NCI-H82 treated with DMSO at 0.1 percent for 48 hours (cell line): ENCODE measurements at regions not wholly inside any gene's neighbourhood (a gene's known extent, or its start where the extent isn't known, plus 50 kb on each side); places are given as distances from the start of the nearest gene placed in this dataset.
"Not testable (repeated sequence)": the region's sequence is repeated elsewhere in the genome, so short reads cannot be mapped to it uniquely, and the experiment has no call there.

Source experiments
- DNase-seq: peaks from one replicate; lab custom pipeline; 2025; ENCODE audit not compliant: unreplicated experiment; lab: John Stamatoyannopoulos, UW

DNA sequence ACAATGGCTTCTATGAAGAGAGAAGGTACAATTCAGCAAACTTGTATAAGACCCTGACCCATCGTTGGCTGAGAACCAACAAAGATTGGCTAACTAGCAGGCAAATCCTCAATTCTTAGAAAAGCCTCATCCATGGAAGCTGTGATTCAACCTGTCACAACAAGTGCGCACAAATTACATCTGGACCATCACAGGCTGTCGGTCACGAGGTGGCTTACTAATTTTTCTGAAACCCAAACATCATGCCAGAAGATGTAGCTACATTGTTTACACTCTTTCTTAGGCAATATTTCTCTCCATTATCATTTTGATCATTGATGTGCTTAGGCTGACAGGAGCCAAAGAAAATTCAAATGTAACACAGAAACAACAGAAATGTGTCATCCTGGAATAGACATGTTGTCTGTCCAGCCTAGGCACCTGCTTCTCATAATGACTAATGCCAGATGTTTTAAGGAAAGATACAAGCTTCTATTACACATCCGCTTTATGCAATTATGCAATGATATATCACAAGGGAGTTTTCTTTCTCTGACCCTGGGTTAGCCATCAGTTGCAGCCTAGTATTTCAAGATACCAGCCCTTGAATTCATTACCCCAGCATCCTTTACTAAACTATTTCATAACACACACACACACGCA, 92.9 kb upstream of the DIO2 start:
- no peak for DNase-seq

DNA sequence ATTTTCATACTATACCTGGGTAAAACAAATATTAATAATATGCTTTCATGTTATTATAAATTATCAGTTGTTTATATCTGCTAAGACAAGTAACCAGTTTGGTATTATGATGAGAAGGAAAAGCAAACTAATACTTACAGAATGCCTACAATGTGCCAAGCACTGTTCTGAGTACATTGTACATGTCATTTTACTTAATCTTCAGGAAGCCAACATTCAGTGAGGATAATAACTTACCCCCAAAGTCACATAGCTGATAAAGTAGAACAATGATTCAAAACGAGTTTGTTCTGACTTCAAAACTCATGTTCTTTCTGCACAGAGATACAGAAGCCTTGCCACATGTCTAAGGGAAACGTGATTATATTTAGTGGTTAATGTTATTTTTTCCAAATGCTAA, 89.0 kb upstream of the DIO2 start:
- no peak for DNase-seq

DNA sequence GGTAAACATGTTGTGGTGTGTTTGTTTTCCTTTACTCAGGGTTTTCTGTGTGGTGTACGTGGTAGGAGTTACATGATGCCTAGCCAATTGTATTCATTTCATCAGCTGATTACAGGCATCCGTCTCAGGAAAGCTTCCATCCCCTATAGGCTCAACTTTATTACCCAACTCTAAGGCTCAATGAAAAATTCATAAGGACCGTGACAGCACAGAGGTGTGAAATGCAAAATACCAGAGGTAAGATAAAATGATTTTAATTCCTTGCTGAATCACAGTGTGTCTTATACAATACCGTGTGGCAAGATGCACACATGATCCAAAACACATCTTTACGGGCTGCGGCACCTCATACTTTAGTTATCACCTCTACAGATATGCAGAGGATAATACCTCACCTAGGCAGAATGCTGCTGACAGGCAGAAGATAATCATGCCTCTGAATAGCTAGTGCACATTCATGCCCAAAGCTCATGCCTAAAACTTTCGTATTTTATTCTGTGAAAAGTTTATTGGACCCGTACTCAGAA, 87.2 kb upstream of the DIO2 start:
- no peak for DNase-seq

DNA sequence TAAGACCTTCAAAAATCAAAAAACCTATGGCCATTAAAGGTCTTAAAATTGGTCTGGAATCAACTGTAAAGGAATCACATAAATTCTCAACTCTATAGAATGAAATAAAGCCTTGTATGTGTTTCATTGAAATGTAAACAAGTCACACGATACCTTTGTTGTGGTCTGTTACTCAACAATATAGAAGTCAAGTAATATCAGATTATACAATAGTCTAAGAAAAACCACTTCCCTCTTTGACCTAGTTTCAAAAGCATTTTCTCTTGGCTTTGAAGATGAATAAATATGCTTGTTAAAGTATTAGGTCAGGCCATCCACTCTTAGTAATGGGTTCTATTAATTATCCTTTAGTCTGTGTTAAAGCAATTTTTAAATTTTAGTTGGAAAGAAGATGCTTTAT, 79.8 kb upstream of the DIO2 start:
- DNase-seq: no peak

DNA sequence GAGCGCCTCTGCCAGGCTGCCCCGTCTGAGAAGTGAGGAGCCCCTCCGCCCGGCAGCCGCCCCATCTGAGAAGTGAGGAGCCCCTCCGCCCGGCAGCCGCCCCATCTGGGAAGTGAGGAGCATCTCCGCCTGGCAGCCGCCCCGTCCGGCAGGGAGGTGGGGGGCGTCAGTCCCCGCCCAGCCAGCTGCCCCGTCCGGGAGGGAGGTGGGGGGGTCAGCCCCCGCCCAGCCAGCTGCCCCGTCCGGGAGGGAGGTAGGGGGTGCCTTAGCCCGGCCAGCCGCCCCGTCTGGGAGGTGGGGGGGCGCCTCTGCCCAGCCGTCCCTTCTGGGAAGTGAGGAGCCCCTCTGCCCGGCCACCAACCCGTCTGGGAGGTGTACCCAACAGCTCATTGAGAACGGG, 75.4 kb upstream of the DIO2 start:
- DNase-seq: not testable (repeated sequence)

DNA sequence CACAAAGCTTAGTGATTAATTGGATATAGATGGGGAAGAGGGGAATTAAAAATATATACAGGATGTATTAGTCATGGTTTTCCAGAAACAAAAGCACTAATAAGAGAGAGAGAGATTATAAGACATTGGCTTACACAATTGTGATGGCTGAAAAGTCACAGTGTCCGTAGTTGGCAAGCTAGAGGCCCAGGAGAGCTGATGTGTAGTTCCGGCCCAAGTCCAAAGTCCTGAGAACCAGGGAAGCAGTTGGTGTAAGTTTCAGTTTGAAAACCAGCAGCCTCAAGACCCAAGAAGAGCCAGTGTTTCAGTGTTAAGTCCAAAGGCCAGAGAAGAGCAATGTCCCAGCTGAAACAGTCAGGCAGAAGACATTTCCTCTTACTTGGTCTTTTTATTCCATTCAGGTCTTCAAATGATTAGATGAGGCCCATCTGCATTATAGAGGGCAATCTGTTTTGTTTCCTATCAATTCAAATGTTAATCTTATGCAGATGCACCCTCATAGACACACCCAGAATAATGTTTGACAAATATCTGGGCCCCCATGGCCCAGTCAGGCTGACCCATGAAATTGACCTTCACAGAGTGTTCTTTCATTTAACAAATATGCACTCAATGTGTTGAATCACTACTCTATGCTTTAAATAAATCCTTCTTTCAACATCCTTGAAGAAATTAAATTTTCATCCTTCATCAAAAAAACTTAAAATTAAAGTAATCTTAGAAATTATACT, 67.2 kb upstream of the DIO2 start:
- no peak for DNase-seq

DNA sequence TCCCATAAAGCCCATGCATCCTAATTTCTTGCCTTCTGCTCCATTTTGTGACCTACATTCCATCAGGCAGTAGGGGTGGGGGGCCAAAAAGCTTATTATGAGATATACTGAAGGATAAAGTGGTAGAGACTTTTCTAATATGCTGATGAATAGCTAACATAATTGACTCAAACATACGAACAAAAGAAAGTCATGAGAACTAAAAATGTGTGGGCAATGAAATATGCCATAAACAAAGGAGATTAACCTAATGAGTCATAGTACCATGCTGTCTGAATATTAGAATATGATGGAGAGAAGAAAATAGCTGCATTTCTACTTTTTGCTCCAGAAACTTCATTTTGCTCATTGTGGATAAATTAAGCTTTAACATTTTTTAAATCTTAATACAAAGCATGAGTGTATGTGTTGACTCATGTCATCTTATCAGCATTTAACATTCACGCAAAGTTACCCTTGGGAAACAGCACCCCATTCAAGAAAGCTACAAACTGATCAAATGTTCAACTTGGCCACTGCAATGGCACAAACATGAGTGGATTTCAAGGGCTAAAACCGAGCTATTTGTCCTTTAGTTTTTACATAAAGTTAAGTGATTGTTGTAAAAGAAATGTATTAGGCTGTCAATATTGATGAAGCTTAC, 64.0 kb upstream of the DIO2 start:
- DNase-seq: no peak

DNA sequence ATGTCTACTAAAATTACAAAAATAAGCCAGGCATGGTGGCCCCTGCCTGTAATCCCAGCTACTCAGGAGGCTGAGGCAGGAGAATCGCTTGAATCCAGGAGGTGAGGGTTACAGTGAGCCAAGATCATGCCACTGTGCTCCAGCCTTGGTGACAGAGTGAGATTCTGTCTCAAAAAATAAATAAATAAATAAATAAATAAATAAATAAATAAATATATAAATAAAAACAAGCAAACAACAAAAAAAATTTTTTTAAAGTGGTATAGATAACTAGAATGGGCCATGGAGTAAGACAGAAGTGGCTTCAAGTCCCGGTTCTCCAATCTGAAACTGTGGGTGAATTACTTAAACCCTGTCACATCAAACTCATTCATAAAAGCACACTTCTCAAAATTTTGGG, 63.0 kb upstream of the DIO2 start:
- not testable (repeated sequence) for DNase-seq

DNA sequence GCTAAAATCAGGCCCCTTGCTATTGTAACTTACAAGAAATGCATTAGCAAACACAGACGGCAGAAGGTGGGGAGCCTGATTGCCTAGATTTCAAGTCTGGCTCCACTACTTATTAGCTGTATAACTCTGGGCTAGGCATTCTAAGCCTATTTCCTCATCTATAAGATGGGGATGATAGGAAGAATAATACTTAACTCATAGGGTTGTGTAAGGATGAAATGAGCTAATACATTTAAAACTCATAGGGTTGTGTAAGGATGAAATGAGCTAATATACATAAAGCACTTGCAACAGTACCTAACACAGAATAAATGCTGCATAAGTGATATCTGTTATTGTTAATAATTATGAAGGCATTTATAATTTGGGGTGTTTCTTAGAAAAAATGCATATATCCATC, 60.1 kb upstream of the DIO2 start:
- DNase-seq: no peak

DNA sequence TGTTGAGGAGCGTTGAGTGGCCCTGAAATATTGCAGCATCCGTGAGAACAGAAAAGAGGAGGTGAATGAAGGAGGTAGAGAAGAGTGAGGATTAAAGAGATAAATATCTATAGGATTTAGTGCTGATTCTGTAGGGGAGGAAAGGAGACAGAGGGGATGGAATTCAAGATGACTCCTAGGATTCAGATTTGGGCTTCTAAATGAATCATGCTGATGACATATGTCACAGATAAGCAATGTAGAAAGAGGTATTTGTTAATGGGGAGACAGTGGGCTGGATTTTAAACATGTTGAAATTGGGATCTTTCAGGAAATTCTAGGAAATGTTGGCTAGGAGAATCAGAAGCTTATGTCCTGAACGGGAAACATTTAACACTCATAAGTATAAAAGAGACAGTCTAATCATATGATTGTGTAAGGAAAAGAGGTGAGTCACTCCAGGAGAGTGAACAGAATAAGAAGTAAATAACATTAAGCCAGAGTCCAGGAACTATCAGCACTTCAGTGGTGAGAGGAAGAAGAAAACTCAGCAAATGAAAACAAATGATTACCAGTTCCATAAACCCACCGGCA, 58.1 kb upstream of the DIO2 start:
- DNase-seq: no peak

DNA sequence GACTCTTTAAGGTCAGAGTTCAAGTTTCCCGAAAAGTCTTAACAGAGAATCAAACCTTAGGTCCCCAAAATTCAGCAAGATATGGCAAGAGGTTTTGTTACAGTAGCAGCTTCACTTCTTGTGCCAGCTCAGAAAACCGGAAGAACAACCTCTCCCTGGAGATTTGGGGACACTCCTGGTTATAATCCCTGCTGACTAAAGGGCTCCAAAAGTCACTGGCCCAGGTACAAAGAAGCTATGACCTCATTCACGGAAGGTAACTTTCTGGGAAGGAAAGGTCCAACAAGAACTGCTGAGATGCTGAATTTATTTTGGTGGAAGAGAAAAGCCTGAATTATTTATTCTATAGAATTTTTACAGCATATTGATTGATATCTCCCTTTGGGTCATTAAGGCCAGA, 55.6 kb upstream of the DIO2 start:
- no peak for DNase-seq

DNA sequence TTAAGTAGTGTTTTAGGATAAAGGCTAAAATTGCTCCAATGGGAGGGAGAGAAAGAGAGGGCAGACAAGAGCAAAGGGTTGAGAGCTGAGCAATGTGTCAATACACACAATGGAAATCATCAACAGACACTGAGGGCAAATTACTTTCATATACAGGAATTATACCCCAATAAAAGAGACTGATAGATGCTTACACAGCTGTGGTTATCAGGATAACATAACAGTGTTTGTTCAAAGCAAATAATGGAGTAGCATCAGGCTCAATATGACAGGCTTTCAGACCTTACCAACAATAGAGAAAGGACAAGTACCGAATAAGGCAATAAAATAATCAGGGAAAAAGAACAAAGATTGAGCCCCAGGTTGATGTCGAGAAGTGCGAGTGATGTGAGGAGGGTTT, 53.4 kb upstream of the DIO2 start:
- no peak for DNase-seq
